HCT116 (cell line): ENCODE measurements at regions not wholly inside any gene's neighbourhood (a gene's known extent, or its start where the extent isn't known, plus 50 kb on each side); places are given as distances from the start of the nearest gene placed in this dataset.

Experiments used
- ATAC-seq: fragments of 200-7000 bp; cut with Tn5 transposase; 2 replicates; pipeline ENCODE4 v1.9.1; 2020; ENCODE audit warnings: mild to moderate bottlenecking, moderate library complexity
- BruUV-seq: library from RNA; stranded (reverse); fragments of 400-500 nt; replicated peaks from 2 replicates; lab custom pipeline; 2021; lab: Mats Ljungman, UMichigan
- CTCF ChIA-PET: fragments of 300-600 bp; sonication (Branson Sonifier 250); formaldehyde crosslinking; loops from one replicate; lab custom pipeline; 2021; ENCODE audit warnings: antibody characterized with exemption; lab: Charles Lee
- POLR2A ChIA-PET: fragments of 300-600, 350-600 bp; sonication (Branson Sonifier 250); formaldehyde crosslinking; loops from one replicate; lab custom pipeline; 2021; ENCODE audit warnings: antibody characterized with exemption; lab: Charles Lee
- RAD21 ChIA-PET, 2 experiments: fragments of 300-600 bp; sonication (Branson Sonifier 250); formaldehyde crosslinking; loops; one replicate each; lab custom pipeline; 2023; ENCODE audit warnings: low total read pairs in 2 of 2; ENCODE audit not compliant: uncharacterized antibody in 2 of 2, unreplicated experiment in 2 of 2, low non-redundant PET in 1 of 2; lab: Charles Lee
- DNase-seq: peaks from one replicate; pipeline ENCODE4 v3.0.0-alpha.2; 2010; ENCODE audit warnings: low read depth, low spot score
- H2AFZ ChIP-seq: fragments of 200-600 bp; shearing (Covaris generic), sonication (generic); 2 replicates; pipeline ENCODE4 v1.6.1; 2017; ENCODE audit warnings: low read depth, mixed run types, mixed read lengths, antibody characterized with exemption, low read length; ENCODE audit not compliant: poor library complexity, severe bottlenecking
- H3K27ac ChIP-seq: 2 replicates; pipeline ENCODE4 v1.5.1; 2012; ENCODE audit warnings: low read depth, low read length
- H3K27me3 ChIP-seq: fragments of 200-600 bp; sonication (generic); 2 replicates; pipeline ENCODE4 v1.6.1; 2016; ENCODE audit warnings: mixed run types, low read length, mixed read lengths; ENCODE audit not compliant: insufficient read depth
- H3K36me3 ChIP-seq, 2 experiments: fragments of 200-500 bp in 1 of 2; fragments of 200-600 bp in 1 of 2; sonication (Bioruptor generic) in 1 of 2; sonication (generic) in 1 of 2; 2 replicates each; pipeline versions ENCODE4 v1.5.1 to v1.6.1; 2014 to 2016; ENCODE audit warnings: low read length in 2 of 2, inconsistent platforms in 1 of 2, mixed read lengths in 1 of 2, mixed run types in 1 of 2; ENCODE audit not compliant: insufficient read depth in 2 of 2, control insufficient read depth in 1 of 2
- H3K4me1 ChIP-seq, 2 experiments: fragments of 200-600 bp in 1 of 2; sonication (generic) in 1 of 2; 2 replicates each; pipeline versions ENCODE4 v1.5.1 to v1.6.1; 2012 to 2017; ENCODE audit warnings: low read length in 2 of 2, inconsistent platforms in 1 of 2, mild to moderate bottlenecking in 1 of 2, mixed read lengths in 1 of 2, mixed run types in 1 of 2, moderate library complexity in 1 of 2; ENCODE audit not compliant: insufficient read depth in 2 of 2, control insufficient read depth in 1 of 2
- H3K4me2 ChIP-seq: fragments of 200-600 bp; sonication (generic); 2 replicates; pipeline ENCODE4 v1.6.1; 2017; ENCODE audit warnings: mixed run types, low read length, mixed read lengths
- H3K4me3 ChIP-seq, 2 experiments: fragments of 200-600 bp in 1 of 2; sonication (generic) in 1 of 2; replicated peaks in 1 of 2; 2 replicates each; pipeline ENCODE4 v1.5.1; 2011 to 2016; ENCODE audit warnings: low read length in 2 of 2, control low read depth in 1 of 2, low read depth in 1 of 2, mild to moderate bottlenecking in 1 of 2, mixed read lengths in 1 of 2, mixed run types in 1 of 2
- H3K79me2 ChIP-seq: fragments of 200-600 bp; sonication (generic); 2 replicates; pipeline ENCODE4 v1.6.1; 2017; ENCODE audit warnings: mild to moderate bottlenecking, mixed run types, low read length, moderate library complexity, mixed read lengths; ENCODE audit not compliant: insufficient read depth
- H3K9ac ChIP-seq: fragments of 200-600 bp; sonication (generic); 2 replicates; pipeline ENCODE4 v1.6.1; 2016; ENCODE audit warnings: low read length, mixed read lengths
- H3K9me2 ChIP-seq: fragments of 200-600 bp; sonication (generic), shearing (Covaris generic); 2 replicates; pipeline ENCODE4 v1.6.1; 2017; ENCODE audit warnings: mixed run types, mild to moderate bottlenecking, moderate library complexity; ENCODE audit not compliant: insufficient read depth
- H3K9me3 ChIP-seq, 2 experiments: fragments of 200-500 bp in 1 of 2; fragments of 200-600 bp in 1 of 2; sonication (Bioruptor generic) in 1 of 2; sonication (generic) in 1 of 2; 2 replicates each; pipeline ENCODE4 v1.6.1; 2014 to 2017; ENCODE audit warnings: low read length in 2 of 2, mixed read lengths in 2 of 2, inconsistent platforms in 1 of 2, low read depth in 1 of 2, mild to moderate bottlenecking in 1 of 2, mixed run types in 1 of 2, moderate library complexity in 1 of 2; ENCODE audit not compliant: control insufficient read depth in 1 of 2, insufficient read depth in 1 of 2
- H4K20me1 ChIP-seq: fragments of 200-600 bp; sonication (generic), shearing (Covaris generic); 2 replicates; pipeline ENCODE4 v1.6.1; 2017; ENCODE audit warnings: mixed run types, mild to moderate bottlenecking, moderate library complexity; ENCODE audit not compliant: insufficient read depth
- CEBPB ChIP-seq: IDR thresholded peaks from 2 replicates; pipeline ENCODE4 v1.6.1; 2012; ENCODE audit warnings: low read depth
- EZH2 ChIP-seq: fragments of 200-600 bp; sonication (generic); IDR thresholded peaks from 2 replicates; pipeline ENCODE4 v1.6.1; 2017; ENCODE audit warnings: antibody characterized with exemption, mixed run types
- EZH2phosphoT487 ChIP-seq: fragments of 200-600 bp; IDR thresholded peaks from 2 replicates; pipeline ENCODE4 v1.6.1; 2018; ENCODE audit warnings: antibody characterized with exemption, borderline replicate concordance
- SP1 ChIP-seq: IDR thresholded peaks from 2 replicates; pipeline ENCODE4 v1.6.1; 2012; ENCODE audit warnings: low read depth
- SRF ChIP-seq: IDR thresholded peaks from 2 replicates; pipeline ENCODE4 v1.6.1; 2012; ENCODE audit warnings: low read depth
- YY1 ChIP-seq: IDR thresholded peaks from 2 replicates; pipeline ENCODE4 v1.6.1; 2011; ENCODE audit warnings: low read length, low read depth, moderate library complexity, mild to moderate bottlenecking; ENCODE audit not compliant: insufficient replicate concordance; ENCODE audit errors: extremely low read depth
- intact Hi-C: fragments of 100-400 bp; cut with micrococcal nuclease; formaldehyde crosslinking; loops from 2 replicates; pipeline ENCODE4 v1.10.0; 2022

- Histone ChIP-seq H3K9me2 (no peaks in the 10 kb centered on the region), H3K27ac (no peak overlapping the region), H2AFZ (no peak overlapping the region), H3K4me3 (no peak overlapping the region), H3K79me2 (no peaks in the 10 kb centered on the region), H3K4me1 (no peaks in the 10 kb centered on the region), H4K20me1 (no peaks in the 10 kb centered on the region), H3K27me3 (no peaks in the 10 kb centered on the region), H3K36me3 (no peaks in the 10 kb centered on the region), H3K9ac (no peak overlapping the region), H3K4me2 (no peak overlapping the region), H3K9me3 (peaks cover 4 to 22% of the 10 kb centered on the region in 2 experiments; a peak in 2 of 4 replicates)
- BruUV-seq: no TSS peak
- CTCF ChIA-PET: no interaction called here
- ATAC-seq (no peak), DNase-seq (no peak)
- RAD21 ChIA-PET: no interaction called here
- intact Hi-C loops: no loop called here
- POLR2A ChIA-PET: no interaction called here
- no peak for TF ChIP-seq EZH2phosphoT487
Observed at GRCh38 chr11:23221366-23221765, 361.1 kb upstream of the CCDC179 start.

DNA sequence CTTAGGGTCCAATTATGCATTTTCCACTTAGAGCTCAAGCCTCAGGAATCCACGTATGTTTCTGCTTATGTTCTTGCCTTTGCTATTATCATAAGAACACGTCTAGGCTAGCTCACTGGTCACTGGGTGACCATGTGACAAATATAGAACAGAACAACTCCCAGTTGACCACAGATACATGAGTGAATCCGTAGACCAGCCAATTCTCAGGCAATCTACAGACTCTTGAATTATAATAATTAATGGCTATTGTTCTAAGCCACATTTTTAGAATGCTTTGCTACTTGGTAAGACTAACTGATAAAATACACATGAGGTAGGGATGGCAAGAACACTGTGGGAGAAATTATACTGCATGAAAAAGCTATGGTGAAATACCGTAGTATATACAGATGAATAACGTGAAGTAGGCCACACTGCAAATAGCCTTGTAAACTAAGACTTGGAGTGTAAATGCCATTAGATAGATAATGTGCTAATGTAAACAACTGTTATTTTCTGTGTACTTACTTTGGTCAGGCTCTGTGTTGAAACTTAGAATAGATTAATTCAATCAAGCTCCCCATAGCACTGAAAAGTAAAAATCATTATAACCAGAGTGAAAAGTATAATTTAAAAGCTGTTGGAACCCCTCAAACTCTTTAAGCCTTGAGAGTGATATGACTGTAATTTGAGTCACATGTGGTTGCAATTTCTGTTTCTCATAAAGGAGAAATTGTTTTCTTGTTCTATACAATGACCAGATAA, 366.2 kb upstream of the CCDC179 start:
- Histone ChIP-seq H3K4me3 (no peak overlapping the region), H3K9ac (no peak overlapping the region), H3K79me2 (no peaks in the 10 kb centered on the region), H2AFZ (no peak overlapping the region), H3K9me3 (peaks cover 4 to 25% of the 10 kb centered on the region in 2 experiments; a peak in 2 of 4 replicates), H3K27ac (no peak overlapping the region), H3K4me1 (no peaks in the 10 kb centered on the region), H4K20me1 (no peaks in the 10 kb centered on the region), H3K27me3 (no peaks in the 10 kb centered on the region), H3K4me2 (no peak overlapping the region), H3K9me2 (no peaks in the 10 kb centered on the region), H3K36me3 (no peaks in the 10 kb centered on the region)
- no peak for DNase-seq
- CTCF ChIA-PET: no interaction called here
- ATAC-seq: no peak
- TF ChIP-seq YY1: no peak
- TF ChIP-seq SRF: no peak
- no peak for TF ChIP-seq SP1
- no peak for TF ChIP-seq EZH2
- no peak for TF ChIP-seq CEBPB
- no TSS peak for BruUV-seq
- RAD21 ChIA-PET: no interaction called here
- POLR2A ChIA-PET: no interaction called here
- intact Hi-C loops: no loop called here
